ENCODE measurements at regions not wholly inside any gene's neighbourhood (a gene's known extent, or its start where the extent isn't known, plus 50 kb on each side); places are given as distances from the start of the nearest gene placed in this dataset.

GRCh38 chr5:142259758-142260157 lies 65.1 kb downstream of the SPRY4 start:
- no peak for TF ChIP-seq CTCF (IDR thresholded peaks at IDR 0.05; ENCODE audit: low read depth, low read length, missing control alignments)

GRCh38 chr5:142255831-142256230 lies 69.0 kb downstream of the SPRY4 start:
- Histone ChIP-seq H3K4me3 (ENCODE audit: low read depth, low read length) (no peak overlapping the region), H3K27me3 (replicated peaks) (no peaks in the 10 kb centered on the region), H3K36me3 (replicated peaks) (no peaks in the 10 kb centered on the region), H3K27ac (no peak overlapping the region)
- no peak for TF ChIP-seq CTCF (IDR thresholded peaks at IDR 0.05; ENCODE audit: low read depth, low read length, missing control alignments)
- no peak for DNase-seq
- in situ Hi-C loops (cut with HindIII; ENCODE audit: low pct_ligation_motif_present, low sequenced_read_pairs) = no loop called here

More at GRCh38 chr5:142259758-142260157, 65.1 kb downstream of the SPRY4 start:
- Histone ChIP-seq H3K27ac (no peak overlapping the region), H3K4me3 (ENCODE audit: low read depth, low read length) (no peak overlapping the region), H3K27me3 (replicated peaks) (no peaks in the 10 kb centered on the region), H3K36me3 (replicated peaks) (no peaks in the 10 kb centered on the region)
- DNase-seq = no peak
- in situ Hi-C loops (cut with HindIII; ENCODE audit: low pct_ligation_motif_present, low sequenced_read_pairs) = no loop called here

GRCh38 chr5:142254431-142254830 lies 70.4 kb downstream of the SPRY4 start:
- no peak for TF ChIP-seq CTCF (IDR thresholded peaks at IDR 0.05; ENCODE audit: low read depth, low read length, missing control alignments)
- Histone ChIP-seq H3K27me3 (replicated peaks) (no peaks in the 10 kb centered on the region), H3K27ac (no peak overlapping the region), H3K4me3 (ENCODE audit: low read depth, low read length) (no peak overlapping the region), H3K36me3 (replicated peaks) (no peaks in the 10 kb centered on the region)
- in situ Hi-C loops (cut with HindIII; ENCODE audit: low pct_ligation_motif_present, low sequenced_read_pairs) = no loop called here
- DNase-seq = no peak

GRCh38 chr5:142253938-142254337 lies 70.9 kb downstream of the SPRY4 start:
- in situ Hi-C loops (cut with HindIII; ENCODE audit: low pct_ligation_motif_present, low sequenced_read_pairs) = no loop called here
- no peak for DNase-seq
- no peak overlapping the region for H3K4me3 ChIP-seq (ENCODE audit: low read depth, low read length)
- no peaks in the 10 kb centered on the region for H3K27me3 ChIP-seq (replicated peaks)
- no peak overlapping the region for H3K27ac ChIP-seq
- H3K36me3 ChIP-seq (replicated peaks) = no peaks in the 10 kb centered on the region
- no peak for TF ChIP-seq CTCF (IDR thresholded peaks at IDR 0.05; ENCODE audit: low read depth, low read length, missing control alignments)

GRCh38 chr5:142250119-142250518 lies 74.7 kb downstream of the SPRY4 start:
- no peak for TF ChIP-seq CTCF (IDR thresholded peaks at IDR 0.05; ENCODE audit: low read depth, low read length, missing control alignments)

GRCh38 chr5:142248853-142249462 lies 75.9 kb downstream of the SPRY4 start:
- no peak for TF ChIP-seq CTCF (IDR thresholded peaks at IDR 0.05; ENCODE audit: low read depth, low read length, missing control alignments)
- no peak for DNase-seq
- H3K27me3 ChIP-seq (replicated peaks) = no peaks in the 10 kb centered on the region
- in situ Hi-C loops (cut with HindIII; ENCODE audit: low pct_ligation_motif_present, low sequenced_read_pairs) = no loop called here
- no peak overlapping the region for H3K4me3 ChIP-seq (ENCODE audit: low read depth, low read length)
- no peaks in the 10 kb centered on the region for H3K36me3 ChIP-seq (replicated peaks)
- no peak overlapping the region for H3K27ac ChIP-seq

More at GRCh38 chr5:142250119-142250518, 74.7 kb downstream of the SPRY4 start:
- DNase-seq = no peak
- no peaks in the 10 kb centered on the region for H3K27me3 ChIP-seq (replicated peaks)
- H3K4me3 ChIP-seq (ENCODE audit: low read depth, low read length) = no peak overlapping the region
- in situ Hi-C loops (cut with HindIII; ENCODE audit: low pct_ligation_motif_present, low sequenced_read_pairs) = no loop called here
- H3K27ac ChIP-seq = no peak overlapping the region
- H3K36me3 ChIP-seq (replicated peaks) = no peaks in the 10 kb centered on the region

Data from brain microvascular endothelial cell (primary cell).